ENCODE measurements at regions not wholly inside any gene's neighbourhood (a gene's known extent, or its start where the extent isn't known, plus 50 kb on each side); places are given as distances from the start of the nearest gene placed in this dataset.

GRCh38 chr9:118630931-118631595 is 738.2 kb downstream of the BRINP1 start:
- TF ChIP-seq, protein P1, sequence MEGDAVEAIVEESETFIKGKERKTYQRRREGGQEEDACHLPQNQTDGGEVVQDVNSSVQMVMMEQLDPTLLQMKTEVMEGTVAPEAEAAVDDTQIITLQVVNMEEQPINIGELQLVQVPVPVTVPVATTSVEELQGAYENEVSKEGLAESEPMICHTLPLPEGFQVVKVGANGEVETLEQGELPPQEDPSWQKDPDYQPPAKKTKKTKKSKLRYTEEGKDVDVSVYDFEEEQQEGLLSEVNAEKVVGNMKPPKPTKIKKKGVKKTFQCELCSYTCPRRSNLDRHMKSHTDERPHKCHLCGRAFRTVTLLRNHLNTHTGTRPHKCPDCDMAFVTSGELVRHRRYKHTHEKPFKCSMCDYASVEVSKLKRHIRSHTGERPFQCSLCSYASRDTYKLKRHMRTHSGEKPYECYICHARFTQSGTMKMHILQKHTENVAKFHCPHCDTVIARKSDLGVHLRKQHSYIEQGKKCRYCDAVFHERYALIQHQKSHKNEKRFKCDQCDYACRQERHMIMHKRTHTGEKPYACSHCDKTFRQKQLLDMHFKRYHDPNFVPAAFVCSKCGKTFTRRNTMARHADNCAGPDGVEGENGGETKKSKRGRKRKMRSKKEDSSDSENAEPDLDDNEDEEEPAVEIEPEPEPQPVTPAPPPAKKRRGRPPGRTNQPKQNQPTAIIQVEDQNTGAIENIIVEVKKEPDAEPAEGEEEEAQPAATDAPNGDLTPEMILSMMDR (IDR thresholded peaks at IDR 0.05; ENCODE audit: low read depth, low read length): no peak
- DNase-seq (ENCODE audit: extremely low read depth, low read depth): no peak

DNA sequence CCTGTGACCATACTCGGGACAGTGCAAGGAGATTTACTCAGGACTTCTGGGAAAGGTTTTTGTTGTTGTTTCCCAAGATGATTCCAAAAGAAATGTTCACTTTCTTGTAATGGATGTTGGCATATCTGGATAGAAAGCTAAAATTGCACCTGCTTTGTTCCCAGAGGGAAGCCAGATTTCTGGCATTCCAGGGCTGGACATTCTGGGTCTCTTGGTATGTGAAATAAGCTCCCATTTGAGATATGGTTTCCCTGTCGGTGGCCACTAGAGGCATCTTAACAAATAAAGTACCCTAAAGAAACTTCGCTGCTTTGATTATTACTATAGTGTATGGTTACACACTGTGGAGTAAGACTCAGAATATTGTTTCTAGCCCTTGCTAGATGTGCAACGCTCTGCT is 737.3 kb downstream of the BRINP1 start:
- TF ChIP-seq, protein P1 (IDR thresholded peaks at IDR 0.05; ENCODE audit: low read depth, low read length): no peak
- no peak for DNase-seq (ENCODE audit: extremely low read depth, low read depth)

DNA sequence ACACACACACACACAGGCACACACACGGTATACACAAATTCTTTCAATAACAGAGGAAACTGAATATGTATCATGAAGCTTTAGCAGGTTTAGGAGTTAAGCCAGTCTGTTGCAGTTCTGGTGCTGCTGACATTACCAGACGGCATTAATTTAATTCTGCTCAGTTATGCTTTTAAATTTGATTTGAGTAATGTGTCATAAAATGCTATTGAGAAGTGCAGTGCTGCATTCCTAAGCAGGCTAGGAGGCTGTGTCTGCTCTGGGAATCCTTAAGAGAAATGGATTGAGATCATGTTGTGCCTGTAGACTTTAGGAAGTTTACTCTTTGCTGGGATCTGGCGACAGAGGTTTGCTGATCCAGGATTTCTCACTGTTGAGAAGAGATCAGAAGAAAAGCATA is 733.8 kb downstream of the BRINP1 start:
- TF ChIP-seq, protein P1 (IDR thresholded peaks at IDR 0.05; ENCODE audit: low read depth, low read length): no peak
- DNase-seq (ENCODE audit: extremely low read depth, low read depth): no peak

GRCh38 chr9:118637681-118638080 is 731.6 kb downstream of the BRINP1 start:
- TF ChIP-seq, protein P1 (IDR thresholded peaks at IDR 0.05; ENCODE audit: low read depth, low read length): no peak

DNA sequence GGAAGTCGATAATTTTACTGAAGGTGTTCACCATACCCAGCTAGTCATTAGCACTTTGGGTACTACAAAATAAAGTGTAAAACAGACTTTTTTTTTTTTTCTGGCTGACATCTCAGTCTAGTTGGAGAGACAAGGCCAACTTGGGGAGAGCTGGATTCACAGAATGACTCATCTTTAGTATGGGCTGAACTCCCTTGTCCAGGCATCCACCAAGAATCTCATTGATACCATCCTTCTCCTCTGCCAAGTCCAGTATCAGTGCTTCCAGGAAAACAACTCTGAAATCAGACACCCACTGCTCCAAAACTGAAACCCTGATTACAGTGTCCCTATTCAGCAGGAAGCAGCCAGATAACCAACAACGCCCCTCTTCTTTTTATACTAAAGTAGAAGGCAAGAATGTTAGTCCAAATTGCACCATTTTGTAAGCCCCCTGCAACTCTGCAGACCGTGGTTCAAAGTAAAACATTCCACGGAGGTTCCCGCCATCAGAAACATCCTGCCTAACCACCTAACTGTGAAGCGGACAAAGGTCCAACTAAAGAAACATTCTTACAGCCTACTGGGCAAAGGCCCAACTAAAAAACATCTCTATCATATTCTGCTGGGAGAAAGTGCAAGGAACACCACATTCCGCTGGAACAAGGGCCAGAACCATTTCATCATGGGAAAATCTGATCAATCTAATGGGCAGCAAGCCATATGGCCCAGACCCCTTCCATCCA is 728.2 kb downstream of the BRINP1 start:
- DNase-seq (ENCODE audit: extremely low read depth, low read depth): no peak
- TF ChIP-seq, protein P1 (IDR thresholded peaks at IDR 0.05; ENCODE audit: low read depth, low read length): no peak

More at GRCh38 chr9:118637681-118638080, 731.6 kb downstream of the BRINP1 start:
- DNase-seq (ENCODE audit: extremely low read depth, low read depth): no peak

GRCh38 chr9:118643118-118643517 is 726.1 kb downstream of the BRINP1 start:
- DNase-seq (ENCODE audit: extremely low read depth, low read depth): no peak
- TF ChIP-seq, protein P1 (IDR thresholded peaks at IDR 0.05; ENCODE audit: low read depth, low read length): no peak

GRCh38 chr9:118644066-118644465 is 725.2 kb downstream of the BRINP1 start:
- TF ChIP-seq, protein P1 (IDR thresholded peaks at IDR 0.05; ENCODE audit: low read depth, low read length): no peak
- no peak for DNase-seq (ENCODE audit: extremely low read depth, low read depth)

All from AG09319 (cell line).